LNCAP (cell line): ENCODE measurements at regions not wholly inside any gene's neighbourhood (a gene's known extent, or its start where the extent isn't known, plus 50 kb on each side); places are given as distances from the start of the nearest gene placed in this dataset.

Experiments used
- TF ChIP-seq, protein P1 (sequence below): fragments of 450-650 bp; IDR thresholded peaks from 2 replicates; pipeline ENCODE4 v1.5.1; 2017; ENCODE audit warnings: mild to moderate bottlenecking

DNA sequence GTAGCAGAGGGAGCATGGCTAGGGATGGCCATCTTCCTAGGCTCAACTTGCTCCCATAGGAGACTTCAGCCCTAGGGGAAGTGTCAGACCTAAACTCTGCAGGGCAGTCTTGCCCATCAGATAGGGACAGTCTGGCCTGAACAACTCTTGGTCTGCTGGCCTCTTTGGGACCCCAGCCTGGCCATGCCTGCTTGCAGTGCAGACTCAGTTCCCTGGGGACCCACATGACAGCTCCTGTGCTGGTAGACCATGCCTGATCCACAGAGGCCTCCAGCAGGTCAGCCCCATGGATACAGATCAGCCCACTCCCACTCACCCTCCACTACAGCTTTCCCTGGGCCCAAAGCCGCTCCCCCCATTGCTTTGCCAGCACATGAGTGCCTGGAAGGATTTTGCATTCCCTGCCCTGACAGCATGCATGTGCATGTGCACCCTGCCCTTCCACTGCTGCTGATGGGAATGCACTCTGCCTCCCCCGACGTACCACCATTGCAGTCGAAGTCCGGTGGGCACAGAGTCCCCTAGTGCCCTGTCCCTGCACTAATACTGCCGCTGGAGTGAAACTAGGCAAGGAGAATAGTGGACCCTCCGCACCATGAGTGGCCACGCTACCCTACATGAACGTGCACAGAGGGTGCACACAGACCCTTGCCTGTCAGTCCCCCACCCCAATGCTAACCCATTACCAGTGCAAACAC, 841.4 kb downstream of the FSCB start:
- TF ChIP-seq, protein P1, sequence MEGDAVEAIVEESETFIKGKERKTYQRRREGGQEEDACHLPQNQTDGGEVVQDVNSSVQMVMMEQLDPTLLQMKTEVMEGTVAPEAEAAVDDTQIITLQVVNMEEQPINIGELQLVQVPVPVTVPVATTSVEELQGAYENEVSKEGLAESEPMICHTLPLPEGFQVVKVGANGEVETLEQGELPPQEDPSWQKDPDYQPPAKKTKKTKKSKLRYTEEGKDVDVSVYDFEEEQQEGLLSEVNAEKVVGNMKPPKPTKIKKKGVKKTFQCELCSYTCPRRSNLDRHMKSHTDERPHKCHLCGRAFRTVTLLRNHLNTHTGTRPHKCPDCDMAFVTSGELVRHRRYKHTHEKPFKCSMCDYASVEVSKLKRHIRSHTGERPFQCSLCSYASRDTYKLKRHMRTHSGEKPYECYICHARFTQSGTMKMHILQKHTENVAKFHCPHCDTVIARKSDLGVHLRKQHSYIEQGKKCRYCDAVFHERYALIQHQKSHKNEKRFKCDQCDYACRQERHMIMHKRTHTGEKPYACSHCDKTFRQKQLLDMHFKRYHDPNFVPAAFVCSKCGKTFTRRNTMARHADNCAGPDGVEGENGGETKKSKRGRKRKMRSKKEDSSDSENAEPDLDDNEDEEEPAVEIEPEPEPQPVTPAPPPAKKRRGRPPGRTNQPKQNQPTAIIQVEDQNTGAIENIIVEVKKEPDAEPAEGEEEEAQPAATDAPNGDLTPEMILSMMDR: no peak

DNA sequence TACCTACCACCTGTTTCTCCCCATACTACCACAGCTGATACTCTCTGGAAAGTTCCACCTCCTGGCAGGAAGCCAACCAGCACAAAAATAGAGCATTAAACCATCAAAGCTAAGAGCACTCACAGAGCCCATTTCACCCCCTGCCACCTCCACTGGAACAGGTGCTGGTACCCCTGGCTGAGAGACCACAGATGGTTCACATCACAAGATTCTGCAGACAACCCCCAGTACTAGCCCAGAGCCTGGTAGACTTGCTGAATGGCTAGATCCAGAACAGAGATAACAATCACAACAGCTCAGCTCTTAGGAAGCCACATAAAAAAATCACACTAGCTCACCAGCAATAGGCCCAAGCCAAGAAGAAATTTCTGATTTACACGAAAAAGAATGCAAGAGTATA, 855.2 kb downstream of the FSCB start:
- TF ChIP-seq, protein P1: no peak

DNA sequence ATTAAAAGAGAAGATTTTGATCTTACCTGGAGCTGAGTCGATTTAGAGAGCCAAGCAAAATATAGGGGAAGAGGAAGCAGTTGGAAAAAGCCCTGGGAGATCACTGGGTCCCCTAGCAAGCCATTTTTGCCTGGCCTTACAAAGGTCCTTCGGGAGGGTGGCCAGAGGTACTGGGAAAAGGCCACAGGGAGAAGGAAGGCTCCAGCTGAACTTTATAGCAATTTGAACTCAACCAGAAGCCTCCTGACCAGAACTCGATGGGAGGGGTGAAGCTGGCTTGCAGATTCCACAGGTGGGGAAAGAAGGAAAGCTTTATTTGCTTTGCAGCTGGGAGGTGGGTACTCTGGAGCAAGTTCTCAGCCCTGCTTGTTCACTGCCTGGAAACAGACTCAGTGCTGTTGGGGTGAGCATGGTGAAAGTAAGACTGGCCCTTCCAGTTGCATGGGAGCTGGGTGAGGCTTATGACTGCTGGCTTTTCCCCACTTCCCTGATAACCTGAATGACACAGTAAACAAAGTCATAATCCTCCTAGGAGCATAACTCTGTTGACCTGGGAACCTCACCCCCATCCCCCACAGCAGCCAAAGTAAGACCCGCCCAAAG, 855.8 kb downstream of the FSCB start:
- TF ChIP-seq, protein P1: no peak

DNA sequence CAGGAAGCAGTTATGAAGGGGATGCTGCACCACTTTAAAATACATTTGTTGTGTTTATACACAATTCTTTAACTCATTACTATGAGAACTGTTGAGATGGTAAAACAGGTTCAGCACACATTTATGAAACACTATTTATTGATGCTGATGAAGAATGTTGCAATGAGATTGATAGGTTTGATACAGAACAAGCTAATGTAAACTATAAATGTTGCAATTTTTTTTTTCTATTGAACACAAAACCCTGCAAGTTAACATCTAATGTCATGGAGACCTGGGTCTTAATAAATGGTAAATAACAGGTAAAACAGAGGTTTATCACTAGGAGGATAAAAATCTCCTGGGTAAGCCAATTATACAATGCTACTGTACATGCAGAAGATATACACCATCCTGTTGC, 857.6 kb downstream of the FSCB start:
- TF ChIP-seq, protein P1: no peak

DNA sequence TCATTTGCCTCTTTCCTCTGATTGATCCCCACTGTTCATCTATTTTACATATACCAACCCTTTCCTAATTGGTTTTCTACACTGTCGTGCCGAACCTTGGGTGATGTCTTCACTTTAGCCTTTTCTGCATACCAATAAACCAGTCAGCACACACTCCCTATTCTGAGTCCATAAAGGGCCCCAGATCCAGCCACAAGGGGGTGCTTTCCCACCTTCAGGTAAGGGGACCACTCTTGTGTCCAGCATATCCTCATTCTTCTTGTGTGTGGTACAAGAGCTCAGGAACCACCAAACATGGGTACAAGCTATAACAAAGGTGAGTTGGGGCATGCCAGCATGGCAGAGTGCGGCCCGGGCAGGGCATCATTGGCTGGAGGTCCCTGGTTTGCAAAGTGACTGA, 859.8 kb downstream of the FSCB start:
- TF ChIP-seq, protein P1: no peak

DNA sequence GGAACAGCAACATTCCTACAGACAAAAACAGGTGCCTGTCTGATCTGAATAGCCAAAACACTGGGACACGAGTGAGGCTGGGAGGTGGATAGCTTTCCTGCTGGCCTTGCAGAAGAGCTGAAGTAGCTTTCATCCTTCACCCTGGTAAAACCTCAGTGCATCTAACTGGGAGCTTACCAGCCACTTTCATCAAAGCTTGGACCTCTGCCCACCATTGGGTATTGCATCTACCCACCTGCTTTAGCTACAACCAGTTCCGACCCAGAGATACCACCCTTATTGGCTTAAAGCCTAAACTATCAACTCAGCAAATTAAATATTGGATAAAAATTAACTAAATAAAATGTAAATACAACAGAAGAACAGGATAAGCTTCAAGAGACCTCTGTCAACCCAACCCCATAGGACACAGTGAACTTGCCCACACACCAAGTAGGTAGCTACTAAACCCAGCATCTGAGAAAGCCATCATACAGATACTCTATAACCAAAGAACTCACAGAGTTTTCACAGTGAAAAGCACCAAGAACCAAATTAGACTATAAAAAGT, 866.3 kb downstream of the FSCB start:
- TF ChIP-seq, protein P1: no peak

DNA sequence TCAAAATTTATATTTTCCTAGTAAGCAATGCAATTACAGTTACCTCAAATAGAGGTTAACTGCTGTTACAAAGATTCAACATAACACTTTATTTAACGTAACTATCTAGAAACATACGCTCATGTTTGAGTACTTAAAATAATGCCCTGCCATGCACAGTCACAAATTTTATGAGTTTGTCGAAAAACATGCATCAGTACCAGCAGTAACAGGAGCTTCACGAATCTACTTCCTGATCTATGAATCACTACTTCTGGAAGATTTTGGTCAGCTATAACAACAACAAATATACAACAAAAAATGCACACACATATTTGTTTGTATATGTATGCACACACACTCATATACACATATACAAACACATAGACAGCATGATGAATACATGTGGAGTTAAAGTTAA, 881.8 kb downstream of the FSCB start:
- TF ChIP-seq, protein P1: no peak
